Suprapubic skin (tissue), 3 donors: ENCODE measurements at regions not wholly inside any gene's neighbourhood (a gene's known extent, or its start where the extent isn't known, plus 50 kb on each side); places are given as distances from the start of the nearest gene placed in this dataset.

Experiments
- POLR2AphosphoS5 ChIP-seq, 3 donors: sonication (generic); formaldehyde crosslinking; IDR thresholded peaks; one replicate each; pipeline ENCODE4 v1.6.1; 2017; ENCODE audit warnings: antibody characterized with exemption in 3 of 3
- TF ChIP-seq, protein P1 (sequence below), 2 donors: fragments of 200-600 bp in 1 of 2; fragments of 450-650 bp in 1 of 2; sonication (generic) in 1 of 2; IDR thresholded peaks; one replicate each; pipeline ENCODE4 v1.5.1; 2016 to 2019; ENCODE audit warnings: antibody characterized with exemption in 2 of 2, mild to moderate bottlenecking in 1 of 2, moderate library complexity in 1 of 2

DNA sequence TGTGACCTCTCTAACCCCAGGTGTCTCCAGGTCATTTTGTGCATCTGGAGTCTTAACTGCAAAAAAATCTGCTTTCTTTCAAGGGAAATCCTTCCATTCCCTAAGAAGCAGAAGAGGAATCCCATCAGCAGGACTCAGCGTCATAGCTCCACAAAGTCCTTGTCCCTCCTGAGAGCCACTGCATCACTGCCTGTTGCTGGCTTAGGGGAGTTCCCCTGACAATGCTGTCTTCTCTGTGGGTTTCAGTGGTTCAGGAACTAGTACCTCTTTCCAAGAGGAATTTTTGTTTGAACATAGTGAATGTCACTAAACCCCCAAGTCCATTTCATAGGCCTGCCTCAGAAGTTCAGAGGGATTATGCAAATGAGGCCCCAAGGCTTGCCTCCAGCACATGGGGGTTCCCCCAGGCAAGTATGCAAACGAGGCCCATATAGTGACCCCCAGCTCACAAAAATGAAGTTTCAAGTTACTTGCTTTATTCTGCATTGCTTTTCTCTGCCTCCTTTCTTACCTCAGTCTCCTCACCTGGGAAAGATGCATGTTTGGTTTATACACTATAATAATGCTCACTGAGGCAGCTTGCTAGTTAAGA is 513.9 kb upstream of the MEX3C start:
- TF ChIP-seq, protein P1, sequence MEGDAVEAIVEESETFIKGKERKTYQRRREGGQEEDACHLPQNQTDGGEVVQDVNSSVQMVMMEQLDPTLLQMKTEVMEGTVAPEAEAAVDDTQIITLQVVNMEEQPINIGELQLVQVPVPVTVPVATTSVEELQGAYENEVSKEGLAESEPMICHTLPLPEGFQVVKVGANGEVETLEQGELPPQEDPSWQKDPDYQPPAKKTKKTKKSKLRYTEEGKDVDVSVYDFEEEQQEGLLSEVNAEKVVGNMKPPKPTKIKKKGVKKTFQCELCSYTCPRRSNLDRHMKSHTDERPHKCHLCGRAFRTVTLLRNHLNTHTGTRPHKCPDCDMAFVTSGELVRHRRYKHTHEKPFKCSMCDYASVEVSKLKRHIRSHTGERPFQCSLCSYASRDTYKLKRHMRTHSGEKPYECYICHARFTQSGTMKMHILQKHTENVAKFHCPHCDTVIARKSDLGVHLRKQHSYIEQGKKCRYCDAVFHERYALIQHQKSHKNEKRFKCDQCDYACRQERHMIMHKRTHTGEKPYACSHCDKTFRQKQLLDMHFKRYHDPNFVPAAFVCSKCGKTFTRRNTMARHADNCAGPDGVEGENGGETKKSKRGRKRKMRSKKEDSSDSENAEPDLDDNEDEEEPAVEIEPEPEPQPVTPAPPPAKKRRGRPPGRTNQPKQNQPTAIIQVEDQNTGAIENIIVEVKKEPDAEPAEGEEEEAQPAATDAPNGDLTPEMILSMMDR (IDR thresholded peaks at IDR 0.05) = no peak
- no peak for TF ChIP-seq POLR2AphosphoS5 (IDR thresholded peaks at IDR 0.05)
